CD14-positive monocyte (primary cell): ENCODE measurements at regions not wholly inside any gene's neighbourhood (a gene's known extent, or its start where the extent isn't known, plus 50 kb on each side); places are given as distances from the start of the nearest gene placed in this dataset.

Experiments used
- DNase-seq, 3 donors: peaks; one replicate each; pipeline ENCODE4 v3.0.0-alpha.2; 2011 to 2022
- H2AFZ ChIP-seq: 2 replicates; pipeline ENCODE4 v1.6.0; 2012; ENCODE audit warnings: mild to moderate bottlenecking, low read depth, low read length, inconsistent platforms; ENCODE audit not compliant: insufficient read depth, poor library complexity, severe bottlenecking
- H3K27ac ChIP-seq, 2 donors: 1 replicate in 1 of 2; 2 replicates in 1 of 2; pipeline ENCODE4 v1.5.1; 2012 to 2013; ENCODE audit warnings: low read length in 2 of 2, control low read depth in 1 of 2, inconsistent platforms in 1 of 2, low read depth in 1 of 2, mild to moderate bottlenecking in 1 of 2
- H3K27me3 ChIP-seq, 2 donors: one replicate each; pipeline versions ENCODE4 v1.6.0 to v1.6.1; 2011 to 2013; ENCODE audit warnings: low read length in 2 of 2; ENCODE audit not compliant: control insufficient read depth in 2 of 2, insufficient read depth in 2 of 2
- H3K36me3 ChIP-seq, 2 donors: replicated peaks in 1 of 2; 1 replicate in 1 of 2; 2 replicates in 1 of 2; pipeline versions ENCODE4 v1.5.1 to v1.6.1; 2012 to 2013; ENCODE audit warnings: low read length in 2 of 2, control low read depth in 1 of 2, inconsistent platforms in 1 of 2, mild to moderate bottlenecking in 1 of 2; ENCODE audit not compliant: insufficient read depth in 2 of 2, control insufficient read depth in 1 of 2
- H3K4me1 ChIP-seq, 2 donors: 1 replicate in 1 of 2; 2 replicates in 1 of 2; pipeline versions ENCODE4 v1.5.1 to v1.6.1; 2012 to 2013; ENCODE audit warnings: low read length in 2 of 2, control low read depth in 1 of 2, inconsistent platforms in 1 of 2, mild to moderate bottlenecking in 1 of 2, moderate library complexity in 1 of 2; ENCODE audit not compliant: insufficient read depth in 2 of 2, control insufficient read depth in 1 of 2
- H3K4me2 ChIP-seq: replicated peaks from 2 replicates; pipeline ENCODE3; 2012; ENCODE audit warnings: low read length, moderate library complexity, mild to moderate bottlenecking; ENCODE audit not compliant: poor library complexity, severe bottlenecking; ENCODE audit errors: extremely low read depth
- H3K4me3 ChIP-seq, 3 experiments: fragments of 200-600 bp in 1 of 3; sonication (generic) in 1 of 3; replicated peaks in 1 of 3; 1 replicate in 2 of 3; 2 replicates in 1 of 3; pipeline ENCODE4 v1.5.1; 2011 to 2013; ENCODE audit warnings: low read length in 3 of 3, mild to moderate bottlenecking in 3 of 3, control low read depth in 2 of 3, low read depth in 2 of 3, inconsistent platforms in 1 of 3, moderate library complexity in 1 of 3
- H3K79me2 ChIP-seq: 2 replicates; pipeline ENCODE4 v1.6.0; 2012; ENCODE audit warnings: mild to moderate bottlenecking, control low read depth, inconsistent platforms, low read length, moderate library complexity; ENCODE audit not compliant: insufficient read depth
- H3K9ac ChIP-seq: 2 replicates; pipeline ENCODE4 v1.6.0; 2017; ENCODE audit warnings: low read length, mild to moderate bottlenecking; ENCODE audit not compliant: insufficient read depth, poor library complexity, severe bottlenecking
- H3K9me3 ChIP-seq, 2 donors: replicated peaks in 1 of 2; 1 replicate in 1 of 2; 2 replicates in 1 of 2; pipeline versions ENCODE4 v1.5.1 to v1.6.1; 2012 to 2013; ENCODE audit warnings: low read length in 2 of 2, control low read depth in 1 of 2; ENCODE audit not compliant: control insufficient read depth in 1 of 2, insufficient read depth in 1 of 2
- H4K20me1 ChIP-seq: 2 replicates; pipeline ENCODE4 v1.6.0; 2012; ENCODE audit warnings: mild to moderate bottlenecking, low read length, control low read depth, moderate library complexity; ENCODE audit not compliant: insufficient read depth
- H3K27ac Mint-ChIP-seq, 7 donors: one replicate each; pipeline ENCODE4 v1.8.0; 2020; ENCODE audit warnings: mild to moderate bottlenecking in 7 of 7, mixed read lengths in 7 of 7, moderate library complexity in 6 of 7, inconsistent platforms in 2 of 7
- H3K27me3 Mint-ChIP-seq, 3 donors: one replicate each; pipeline ENCODE4 v1.8.0; 2021 to 2022; ENCODE audit warnings: low read depth in 3 of 3, mild to moderate bottlenecking in 3 of 3, mixed read lengths in 3 of 3, moderate library complexity in 3 of 3, inconsistent platforms in 1 of 3
- H3K36me3 Mint-ChIP-seq, 2 donors: one replicate each; pipeline ENCODE4 v1.8.0; 2020; ENCODE audit warnings: mixed read lengths in 2 of 2, inconsistent platforms in 1 of 2, mild to moderate bottlenecking in 1 of 2
- H3K4me1 Mint-ChIP-seq: one replicate; pipeline ENCODE4 v1.8.0; 2020; ENCODE audit warnings: mild to moderate bottlenecking, mixed read lengths
- H3K4me3 Mint-ChIP-seq, 2 donors: one replicate each; pipeline ENCODE4 v1.8.0; 2020; ENCODE audit warnings: mild to moderate bottlenecking in 2 of 2, mixed read lengths in 2 of 2, moderate library complexity in 1 of 2
- H3K9me3 Mint-ChIP-seq, 7 donors: one replicate each; pipeline ENCODE4 v1.8.0; 2020 to 2022; ENCODE audit warnings: mixed read lengths in 7 of 7, mild to moderate bottlenecking in 6 of 7, moderate library complexity in 6 of 7, inconsistent platforms in 2 of 7
- WGBS: methylation state at CpG from one replicate; pipeline ENCODE4 v1.1.5; 2013; ENCODE audit warnings: missing lambda C conversion rate; ENCODE audit not compliant: insufficient coverage; 5-methylcytosine and 5-hydroxymethylcytosine counted together
- intact Hi-C, 2 donors: fragments of 100-400 bp; cut with micrococcal nuclease; formaldehyde crosslinking; loops; one replicate each; pipeline versions ENCODE4 v1.15.0 to v1.15.1; 2023
- TF ChIP-seq, protein P1 (sequence below): fragments of 200-600 bp; IDR thresholded peaks from one replicate; pipeline ENCODE4 v1.8.0; 2022; ENCODE audit warnings: antibody characterized with exemption, mild to moderate bottlenecking

DNA sequence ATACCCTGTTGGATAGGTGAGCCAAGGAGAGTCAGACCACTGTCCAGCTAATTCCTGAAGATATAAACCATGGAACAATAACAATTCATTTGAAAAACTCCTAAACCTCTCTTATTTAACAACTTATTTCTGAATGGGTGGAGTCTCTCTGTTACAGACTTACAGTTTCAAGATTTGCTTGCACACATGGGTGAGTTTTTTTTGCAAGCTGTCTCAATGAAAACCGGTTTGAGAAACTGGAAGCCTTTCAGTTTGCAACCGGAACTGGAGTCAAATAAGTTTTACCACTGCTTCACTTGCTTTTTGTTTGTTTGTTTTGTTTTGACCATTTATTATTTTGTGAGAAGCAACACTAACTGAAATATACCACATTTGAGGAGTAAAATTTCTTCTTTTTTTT, 243.8 kb downstream of the MTERF1 start:
- Histone ChIP-seq H3K4me3 (no peak overlapping the region), H3K79me2 (no peaks in the 10 kb centered on the region), H3K4me2 (no peak overlapping the region), H3K27me3 (peaks cover 0 to 2% of the 10 kb centered on the region in 2 donors), H3K27ac (no peak overlapping the region), H3K4me1 (no peaks in the 10 kb centered on the region), H3K36me3 (no peaks in the 10 kb centered on the region), H3K9me3 (no peaks in the 10 kb centered on the region), H4K20me1 (no peaks in the 10 kb centered on the region), H2AFZ (no peak overlapping the region), H3K9ac (no peak overlapping the region)
- no peak overlapping the region for H3K4me3 Mint-ChIP-seq
- no peak overlapping the region for H3K27ac Mint-ChIP-seq
- TF ChIP-seq, protein P1, sequence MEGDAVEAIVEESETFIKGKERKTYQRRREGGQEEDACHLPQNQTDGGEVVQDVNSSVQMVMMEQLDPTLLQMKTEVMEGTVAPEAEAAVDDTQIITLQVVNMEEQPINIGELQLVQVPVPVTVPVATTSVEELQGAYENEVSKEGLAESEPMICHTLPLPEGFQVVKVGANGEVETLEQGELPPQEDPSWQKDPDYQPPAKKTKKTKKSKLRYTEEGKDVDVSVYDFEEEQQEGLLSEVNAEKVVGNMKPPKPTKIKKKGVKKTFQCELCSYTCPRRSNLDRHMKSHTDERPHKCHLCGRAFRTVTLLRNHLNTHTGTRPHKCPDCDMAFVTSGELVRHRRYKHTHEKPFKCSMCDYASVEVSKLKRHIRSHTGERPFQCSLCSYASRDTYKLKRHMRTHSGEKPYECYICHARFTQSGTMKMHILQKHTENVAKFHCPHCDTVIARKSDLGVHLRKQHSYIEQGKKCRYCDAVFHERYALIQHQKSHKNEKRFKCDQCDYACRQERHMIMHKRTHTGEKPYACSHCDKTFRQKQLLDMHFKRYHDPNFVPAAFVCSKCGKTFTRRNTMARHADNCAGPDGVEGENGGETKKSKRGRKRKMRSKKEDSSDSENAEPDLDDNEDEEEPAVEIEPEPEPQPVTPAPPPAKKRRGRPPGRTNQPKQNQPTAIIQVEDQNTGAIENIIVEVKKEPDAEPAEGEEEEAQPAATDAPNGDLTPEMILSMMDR, result no peak
- H3K4me1 Mint-ChIP-seq, result no peaks in the 10 kb centered on the region
- H3K9me3 Mint-ChIP-seq, result no peaks in the 10 kb centered on the region
- intact Hi-C loops, result loop anchor here (5.0 kb wide), 2 partner anchors 549 to 554 kb away; no protein-coding TSS in a partner anchor
- H3K36me3 Mint-ChIP-seq, result no peaks in the 10 kb centered on the region
- DNase-seq, result no peak
- H3K27me3 Mint-ChIP-seq, result peaks cover 0 to 2% (median 0%) of the 10 kb centered on the region in 3 donors
- WGBS, result no CpG with 5 or more reads among the region's 2 CpGs

DNA sequence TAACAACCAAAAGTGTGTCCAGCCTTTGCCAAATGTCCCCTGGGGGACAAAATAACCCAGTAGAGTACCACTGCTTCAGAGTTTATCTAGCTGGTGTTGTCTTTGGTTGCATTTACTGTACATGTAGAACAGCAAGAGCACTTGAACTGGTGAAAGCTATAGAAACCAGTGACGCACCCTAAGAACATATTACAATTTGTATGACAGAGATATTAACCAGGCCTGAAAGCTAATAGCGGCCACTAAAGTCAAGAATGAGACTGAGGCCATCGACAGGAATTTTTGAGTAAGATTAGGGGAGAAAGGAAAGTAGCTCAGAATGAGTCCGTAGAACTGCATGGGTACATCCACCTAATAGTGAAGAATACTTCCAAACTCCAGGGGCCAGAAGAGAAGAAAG, 236.2 kb downstream of the MTERF1 start:
- Histone ChIP-seq H3K36me3 (no peaks in the 10 kb centered on the region), H3K4me3 (no peak overlapping the region), H3K9me3 (no peaks in the 10 kb centered on the region), H2AFZ (no peak overlapping the region), H3K79me2 (no peaks in the 10 kb centered on the region), H3K9ac (no peak overlapping the region), H3K27ac (no peak overlapping the region), H3K4me1 (no peaks in the 10 kb centered on the region), H4K20me1 (no peaks in the 10 kb centered on the region), H3K4me2 (no peak overlapping the region), H3K27me3 (no peaks in the 10 kb centered on the region)
- no peak overlapping the region for H3K27ac Mint-ChIP-seq
- DNase-seq, result no peak
- no peaks in the 10 kb centered on the region for H3K36me3 Mint-ChIP-seq
- intact Hi-C loops, result no loop called here
- no CpG with 5 or more reads among the region's 4 CpGs for WGBS
- no peaks in the 10 kb centered on the region for H3K4me1 Mint-ChIP-seq
- TF ChIP-seq, protein P1, result no peak
- peaks cover 0 to 10% (median 0%) of the 10 kb centered on the region in 7 donors for H3K9me3 Mint-ChIP-seq
- peaks cover 0 to 3% (median 2%) of the 10 kb centered on the region in 3 donors for H3K27me3 Mint-ChIP-seq
- H3K4me3 Mint-ChIP-seq, result no peak overlapping the region
